GM04503 (cell line): ENCODE measurements at regions not wholly inside any gene's neighbourhood (a gene's known extent, or its start where the extent isn't known, plus 50 kb on each side); places are given as distances from the start of the nearest gene placed in this dataset.
"Not testable (repeated sequence)": the region's sequence is repeated elsewhere in the genome, so short reads cannot be mapped to it uniquely, and the experiment has no call there.

Experiments used
- DNase-seq: peaks from one replicate; pipeline ENCODE4 v3.0.0-alpha.2; 2012; ENCODE audit warnings: low read depth

DNA sequence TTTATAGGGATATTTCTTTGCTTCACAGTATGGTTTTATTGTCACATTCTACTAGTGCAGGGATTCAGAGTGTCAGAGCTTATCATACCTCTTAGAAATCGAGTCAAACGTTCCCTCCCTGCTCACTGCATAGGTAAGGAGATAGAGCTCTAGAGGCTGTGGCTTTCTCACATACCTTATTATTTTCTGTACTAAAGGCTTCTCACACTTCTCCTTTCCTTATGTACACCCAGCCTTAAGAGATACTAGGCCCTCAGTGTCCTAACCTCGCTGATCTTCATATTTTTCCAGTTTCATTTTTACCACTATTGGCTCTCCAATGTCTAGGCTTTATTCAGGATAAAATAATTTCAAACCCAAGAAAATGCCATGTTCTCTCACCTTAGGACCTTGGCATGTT lies 297.3 kb upstream of the RIOK2 start:
- DNase-seq: no peak

DNA sequence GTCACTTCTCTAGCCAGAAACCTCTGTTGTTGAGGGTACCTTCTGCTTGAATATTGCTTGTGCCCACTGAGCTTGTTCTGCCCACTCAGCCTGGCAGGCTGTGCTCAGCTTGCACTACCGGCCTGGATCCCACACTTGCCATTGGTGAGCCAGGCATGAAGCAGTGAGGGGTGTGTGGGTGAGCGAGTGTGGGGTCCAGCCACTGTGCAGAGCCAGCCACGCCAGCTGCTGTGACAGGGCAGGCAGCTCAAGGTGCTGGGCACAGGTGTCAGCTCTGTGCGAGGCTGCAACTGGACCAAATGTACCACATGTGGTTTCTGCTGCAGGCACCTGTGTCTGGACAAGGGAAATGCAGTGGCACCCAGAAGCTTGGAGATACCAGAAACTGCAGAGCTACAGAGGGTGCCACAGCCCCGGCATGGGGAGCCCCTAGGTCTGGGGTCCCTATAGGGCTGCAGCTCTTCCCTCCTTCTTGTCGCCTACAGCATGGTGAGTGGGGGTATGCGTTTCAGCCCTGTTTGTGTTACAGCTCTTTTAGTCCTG lies 305.1 kb upstream of the RIOK2 start:
- DNase-seq: no peak

DNA sequence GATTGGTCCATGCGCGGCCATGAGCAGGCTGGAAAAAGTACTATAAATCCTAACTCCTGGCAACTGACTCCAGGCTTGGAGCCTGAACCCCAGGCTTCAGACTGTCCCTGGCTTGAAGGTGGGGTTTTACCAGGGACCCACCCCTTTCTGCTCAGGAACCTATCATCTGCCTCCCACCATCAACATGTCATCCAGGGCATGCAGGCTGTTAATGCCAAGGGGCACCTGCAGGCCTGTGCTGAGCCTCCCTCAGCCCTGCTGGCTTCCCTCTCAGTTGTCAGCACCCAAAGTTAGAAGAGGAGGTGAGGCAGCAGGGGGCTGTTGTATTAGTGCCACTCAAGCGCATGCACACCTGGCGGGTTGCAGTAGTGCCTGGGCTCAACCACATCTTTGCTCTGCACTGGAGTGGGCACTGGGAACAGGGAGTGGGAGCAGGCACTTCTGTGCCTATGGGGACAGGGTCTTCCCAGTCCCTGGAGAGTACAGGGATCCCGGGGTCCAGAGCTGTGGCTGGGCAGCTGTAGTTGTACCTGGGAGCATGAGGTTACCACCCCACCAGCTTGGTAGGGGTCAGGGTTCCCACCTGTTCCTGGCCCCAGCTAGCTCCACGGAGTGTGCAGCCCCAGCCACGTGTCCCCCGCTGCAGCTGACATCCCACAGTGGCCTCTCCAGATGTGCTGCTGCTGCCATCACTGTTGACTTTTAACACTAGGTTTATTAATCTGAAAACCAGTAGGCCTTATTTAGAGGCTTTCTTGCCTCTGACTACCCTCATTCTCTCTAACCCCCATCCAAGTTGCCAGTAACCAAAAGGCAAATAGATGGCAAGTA lies 306.2 kb upstream of the RIOK2 start:
- no peak for DNase-seq

DNA sequence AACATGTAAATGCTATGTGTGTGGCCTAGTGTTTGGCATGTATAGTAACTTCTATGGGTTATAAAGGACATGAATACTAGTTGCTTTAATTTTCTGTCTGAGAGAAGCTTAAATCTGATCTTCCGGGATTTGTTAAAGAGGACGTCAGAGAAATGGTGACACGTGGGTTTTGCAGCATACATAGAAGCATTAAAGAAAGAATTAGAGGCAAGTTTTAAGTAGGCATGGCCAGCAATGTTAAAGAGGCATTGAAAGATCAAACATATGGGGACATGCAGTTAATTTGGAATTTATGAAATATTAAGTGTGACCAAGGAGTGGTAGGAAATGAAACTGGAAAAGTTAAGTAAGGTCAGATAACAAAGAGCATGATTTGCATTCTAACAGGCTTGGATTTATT lies 311.4 kb upstream of the RIOK2 start:
- DNase-seq: no peak

DNA sequence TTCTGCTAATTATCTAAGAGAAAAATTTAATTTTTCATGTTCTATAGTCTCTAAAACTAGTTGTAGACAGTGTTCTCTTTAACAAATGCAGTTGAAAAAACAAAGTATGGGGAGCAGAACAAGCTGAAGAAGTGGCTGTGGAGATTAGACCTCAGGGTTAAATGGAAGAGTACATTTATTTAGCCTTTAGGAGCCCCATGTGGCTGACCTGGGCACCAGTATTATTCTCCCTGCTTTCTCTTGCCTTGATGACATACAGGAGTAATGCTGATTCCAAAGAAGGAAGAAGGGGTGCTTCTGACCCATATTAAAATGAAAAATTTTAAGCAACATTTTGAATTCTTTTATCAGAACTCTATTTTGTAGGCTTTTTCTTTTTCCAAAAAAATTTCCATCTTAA lies 312.3 kb upstream of the RIOK2 start:
- DNase-seq: no peak

DNA sequence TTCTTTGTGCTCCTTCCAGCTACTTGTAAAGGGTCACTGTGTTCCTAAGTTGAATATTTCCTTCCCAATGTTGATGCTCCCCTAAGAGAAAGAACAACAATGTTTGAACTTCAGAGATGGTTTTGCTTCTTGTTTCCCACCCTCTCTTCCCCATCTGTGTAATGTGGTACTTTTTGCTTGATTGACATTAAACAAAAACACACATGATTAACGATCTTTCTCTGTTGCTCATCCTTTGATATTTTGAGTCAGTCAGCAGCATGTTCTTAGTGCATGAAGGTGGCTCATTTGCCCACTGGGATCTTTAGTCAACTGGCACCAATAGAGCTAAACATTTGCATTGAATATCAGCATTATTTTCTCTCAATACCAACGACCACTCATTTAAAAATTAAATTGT lies 313.0 kb upstream of the RIOK2 start:
- DNase-seq: no peak

DNA sequence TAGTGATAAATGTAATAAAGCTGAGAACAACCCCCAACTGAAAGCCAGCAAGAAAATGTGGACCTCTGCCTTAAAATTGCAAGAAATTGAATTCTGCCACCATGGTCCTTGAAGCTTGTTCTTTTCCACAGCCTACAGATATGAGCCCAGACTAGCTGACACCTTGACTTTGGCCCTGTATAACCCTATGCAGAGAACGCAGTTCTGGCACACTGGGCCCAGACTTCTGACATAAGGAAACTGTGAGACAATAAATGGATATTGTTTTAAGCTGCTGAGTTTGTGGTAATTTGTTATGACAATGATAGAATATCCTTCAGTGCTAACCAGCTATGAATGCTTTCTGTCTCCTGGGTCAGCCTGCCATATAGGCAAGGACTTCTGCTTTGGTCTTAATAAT lies 315.6 kb upstream of the RIOK2 start:
- DNase-seq: no peak

DNA sequence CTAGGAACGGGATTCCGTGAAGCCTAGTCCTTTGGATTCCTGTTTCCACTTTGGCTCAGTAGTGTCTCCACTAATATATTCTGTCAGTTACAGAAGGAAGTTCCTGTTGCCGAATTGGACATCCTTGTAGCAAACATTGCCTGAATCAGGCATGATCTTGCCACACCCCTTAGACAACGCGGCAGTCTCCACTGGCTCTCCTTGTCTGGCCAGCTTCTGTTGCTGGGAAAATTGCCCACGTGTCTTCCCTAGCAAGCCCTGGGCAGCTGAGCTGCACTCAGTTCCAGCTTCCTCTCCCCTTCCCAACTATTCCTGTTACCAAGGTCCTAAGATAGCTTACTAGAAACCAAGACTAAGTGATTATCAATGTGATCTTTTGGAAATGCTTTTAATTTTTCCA lies 316.6 kb upstream of the RIOK2 start:
- no peak for DNase-seq

DNA sequence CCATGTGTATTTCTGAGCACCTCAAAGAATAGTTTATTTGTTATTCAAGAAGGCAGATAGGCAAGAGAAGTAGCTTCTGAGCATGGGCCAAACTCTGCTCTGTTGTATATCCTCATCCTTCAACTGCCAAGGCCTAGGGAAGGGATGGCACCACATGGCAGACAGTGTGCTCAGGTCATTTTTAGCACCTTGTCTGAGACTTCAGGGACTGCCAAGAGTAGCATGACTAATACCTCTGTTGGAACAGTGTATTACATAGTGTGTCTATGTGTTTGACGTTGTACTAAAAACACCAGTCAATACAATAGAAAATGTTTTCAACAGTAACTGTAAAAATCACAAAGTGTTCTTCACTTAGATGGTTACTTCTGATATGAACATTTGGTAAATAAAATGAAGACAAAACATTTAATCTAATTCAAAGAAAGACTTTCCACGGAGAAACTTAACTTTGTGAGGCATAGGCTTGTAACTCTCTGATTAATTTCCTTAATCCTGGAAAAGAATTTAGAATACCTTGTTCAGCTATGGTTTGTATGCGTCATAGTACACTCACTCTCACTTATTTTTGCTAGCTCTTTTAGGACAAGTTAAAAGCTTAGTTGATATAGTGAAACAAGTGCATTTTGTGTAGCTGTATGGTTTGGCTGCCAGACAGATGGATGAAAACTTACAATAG lies 318.4 kb upstream of the RIOK2 start:
- no peak for DNase-seq

DNA sequence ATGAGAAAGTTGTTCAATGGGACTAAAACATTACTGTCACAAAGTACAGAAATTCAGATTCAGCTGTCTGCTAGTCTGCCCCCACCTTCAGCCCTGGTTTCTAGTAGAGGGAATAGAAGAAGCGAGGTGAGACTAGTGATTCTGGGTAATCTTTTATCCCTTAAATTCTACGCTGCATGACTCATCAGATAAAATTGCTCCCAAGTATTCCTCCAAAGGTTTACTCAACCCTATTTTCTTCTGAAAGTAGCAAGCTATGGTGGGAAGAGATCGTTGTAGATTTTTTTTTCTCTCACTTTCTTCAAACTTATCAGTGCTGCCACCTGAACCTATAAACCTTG lies 318.9 kb upstream of the RIOK2 start:
- DNase-seq: no peak

DNA sequence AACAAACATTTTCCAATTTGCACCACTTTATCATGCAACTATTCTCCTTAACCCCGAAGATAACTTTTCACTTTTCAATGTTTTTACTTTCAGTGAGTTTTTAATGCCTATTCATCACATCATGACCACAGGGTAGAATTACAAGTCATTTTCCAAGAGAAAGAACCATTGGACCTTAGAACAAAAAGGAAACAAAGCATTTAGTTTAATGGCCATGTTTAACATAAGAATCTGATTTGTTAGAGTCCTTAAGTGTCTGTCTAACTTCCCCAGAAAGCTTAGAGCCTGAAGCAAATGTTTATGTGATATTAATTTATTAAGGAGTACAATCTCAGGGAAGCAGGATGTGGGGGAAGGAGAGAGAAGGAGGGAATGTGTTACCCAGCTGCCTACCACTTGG lies 325.8 kb upstream of the RIOK2 start:
- DNase-seq: no peak

DNA sequence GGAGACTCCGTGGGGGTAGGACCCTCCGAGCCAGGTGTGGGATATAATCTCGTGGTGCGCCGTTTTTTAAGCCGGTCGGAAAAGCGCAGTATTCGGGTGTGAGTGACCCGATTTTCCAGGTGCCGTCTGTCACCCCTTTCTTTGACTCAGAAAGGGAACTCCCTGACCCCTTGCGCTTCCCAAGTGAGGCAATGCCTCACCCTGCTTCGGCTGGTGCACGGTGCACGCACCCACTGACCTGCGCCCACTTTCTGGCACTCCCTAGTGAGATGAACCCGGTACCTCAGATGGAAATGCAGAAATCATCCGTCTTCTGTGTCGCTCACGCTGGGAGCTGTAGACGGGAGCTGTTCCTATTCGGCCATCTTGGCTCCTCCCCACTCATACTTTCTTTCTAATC lies 336.5 kb upstream of the RIOK2 start:
- not testable (repeated sequence) for DNase-seq

DNA sequence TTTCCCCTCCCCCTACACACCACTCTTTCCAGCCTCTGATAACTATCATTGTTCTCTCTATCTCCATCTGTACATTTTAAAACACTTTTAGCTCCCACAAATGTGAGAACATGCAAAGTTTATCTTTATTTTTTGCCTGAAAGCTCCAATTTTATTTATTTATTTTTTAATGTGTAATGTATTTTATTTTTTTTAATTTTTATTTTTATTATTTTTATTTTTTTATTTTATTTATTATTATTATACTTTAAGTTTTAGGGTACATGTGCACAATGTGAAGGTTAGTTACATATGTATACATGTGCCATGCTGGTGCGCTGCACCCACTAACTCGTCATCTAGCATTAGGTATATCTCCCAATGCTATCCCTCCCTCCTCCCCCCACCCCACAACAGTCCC lies 340.3 kb upstream of the RIOK2 start:
- not testable (repeated sequence) for DNase-seq

DNA sequence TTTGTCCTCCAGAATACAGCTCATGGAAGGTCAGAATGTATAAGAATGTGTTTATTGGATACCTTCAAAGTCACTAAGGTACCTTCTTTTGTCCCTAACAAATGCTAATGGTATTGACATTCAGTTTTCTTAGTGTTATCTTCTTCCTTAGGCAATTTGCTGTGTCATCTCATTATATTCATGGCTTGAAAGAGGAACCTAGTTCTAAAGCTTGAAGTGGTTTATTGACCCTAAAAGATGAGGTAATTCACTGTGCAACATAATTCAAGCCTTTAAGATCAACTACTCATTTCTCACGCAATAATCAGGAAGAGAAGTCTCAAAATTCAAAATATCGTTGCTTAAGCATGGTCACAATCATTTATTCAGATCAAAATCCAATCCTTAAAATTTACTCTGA lies 342.7 kb upstream of the RIOK2 start:
- DNase-seq: no peak

DNA sequence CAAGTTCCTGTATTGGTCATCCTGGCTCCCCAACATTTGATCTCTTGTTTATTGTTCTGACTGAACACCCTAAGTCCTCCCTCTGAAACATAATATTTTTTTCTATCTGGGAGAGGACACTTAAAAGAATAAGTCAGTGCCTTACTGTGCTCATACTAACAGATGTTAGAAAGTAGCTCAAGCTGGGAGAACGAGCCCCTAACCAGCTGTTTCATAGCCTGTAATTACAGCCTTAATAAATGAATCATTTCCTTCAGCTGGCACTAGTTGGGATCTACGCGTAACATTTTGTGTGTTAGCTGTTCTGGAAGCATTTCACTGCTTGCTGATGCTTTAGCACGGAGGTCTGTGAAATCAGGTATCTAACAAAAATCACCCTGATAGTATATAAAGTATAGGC lies 345.9 kb upstream of the RIOK2 start:
- DNase-seq: no peak

DNA sequence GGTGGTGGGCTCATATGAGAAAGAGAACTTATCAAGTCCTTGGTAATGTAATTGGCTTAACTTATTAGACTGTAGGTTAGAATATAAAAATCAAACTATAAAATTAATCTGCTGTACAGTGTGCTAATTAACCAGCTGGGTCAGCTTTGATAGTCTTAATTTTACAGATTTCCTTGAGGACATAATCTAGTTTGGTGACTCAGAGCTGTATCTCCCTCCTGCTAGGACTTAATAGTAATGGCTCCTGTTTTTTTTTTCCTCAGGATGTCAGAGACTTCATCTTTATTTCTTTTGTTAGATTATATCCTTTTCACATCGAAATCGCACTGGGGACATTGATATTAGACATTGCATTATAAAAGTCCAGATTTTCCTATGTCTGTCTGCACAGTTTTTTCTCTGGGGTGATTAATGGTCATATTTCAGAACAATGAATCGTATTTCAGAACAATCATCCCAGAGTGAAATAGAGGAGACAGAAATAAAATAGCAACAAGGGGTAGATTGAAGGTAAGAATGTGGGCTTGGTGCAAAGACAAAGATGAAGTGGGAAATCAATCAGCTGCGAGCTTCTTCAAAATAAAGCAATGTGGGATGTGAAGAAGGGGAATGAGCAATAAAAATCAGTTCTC lies 346.4 kb upstream of the RIOK2 start:
- no peak for DNase-seq

DNA sequence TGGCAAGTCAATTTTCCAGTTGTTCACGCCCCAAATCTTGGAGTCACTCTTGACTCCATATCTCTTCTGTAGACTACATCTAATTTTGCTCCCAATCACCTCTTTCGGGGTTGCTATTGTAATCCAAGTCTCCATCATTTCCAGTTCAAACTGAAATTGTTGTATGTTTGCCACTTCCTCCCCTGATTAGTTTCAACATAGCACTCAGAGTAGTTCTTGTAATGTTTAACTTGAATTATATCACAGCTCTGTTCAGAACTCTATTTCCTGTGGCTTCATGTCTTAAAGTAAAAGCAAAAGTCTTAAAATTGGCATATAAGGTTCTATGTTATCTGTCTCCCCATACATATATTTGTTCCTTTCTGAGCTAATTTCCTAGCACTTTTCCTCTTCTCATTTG lies 348.5 kb upstream of the RIOK2 start:
- DNase-seq: no peak

DNA sequence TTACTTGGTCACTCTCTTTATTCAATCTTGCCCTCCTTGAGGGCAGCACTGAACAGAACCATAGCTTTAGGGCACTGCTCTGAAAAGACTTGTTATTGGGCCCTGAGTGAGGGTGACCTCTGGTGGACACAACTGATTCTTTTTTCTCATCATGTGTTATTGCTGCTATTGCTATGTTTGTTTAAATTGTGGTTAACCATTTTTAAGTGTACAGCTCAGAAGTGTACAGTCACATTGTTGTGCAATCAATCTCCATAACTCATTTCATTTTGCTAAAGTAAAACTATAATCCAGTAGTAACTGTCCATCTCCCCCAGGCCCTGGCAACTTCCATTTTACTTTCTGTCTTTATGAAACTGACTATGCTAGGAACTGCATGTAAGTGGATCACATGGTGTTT lies 351.1 kb upstream of the RIOK2 start:
- peak; percentile 67 for DNase-seq

DNA sequence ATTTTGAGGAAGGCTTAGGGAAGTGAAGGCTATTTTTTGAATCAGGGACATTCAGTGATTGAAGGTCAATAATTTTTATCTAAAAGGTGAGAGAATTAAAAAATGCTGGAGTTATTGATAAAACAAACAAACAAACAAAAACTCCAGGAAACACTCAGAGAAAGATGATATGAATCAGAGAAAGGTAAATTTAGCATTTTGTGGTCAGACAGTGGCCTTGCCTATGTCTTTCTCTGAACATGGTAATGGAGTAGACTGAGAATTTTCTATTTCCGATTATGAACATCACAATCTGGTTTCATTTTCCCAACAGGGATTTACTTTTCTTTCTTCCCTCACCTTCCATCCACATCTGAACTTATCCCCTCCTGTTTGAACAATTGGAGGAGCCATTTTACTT lies 353.6 kb upstream of the RIOK2 start:
- DNase-seq: no peak

DNA sequence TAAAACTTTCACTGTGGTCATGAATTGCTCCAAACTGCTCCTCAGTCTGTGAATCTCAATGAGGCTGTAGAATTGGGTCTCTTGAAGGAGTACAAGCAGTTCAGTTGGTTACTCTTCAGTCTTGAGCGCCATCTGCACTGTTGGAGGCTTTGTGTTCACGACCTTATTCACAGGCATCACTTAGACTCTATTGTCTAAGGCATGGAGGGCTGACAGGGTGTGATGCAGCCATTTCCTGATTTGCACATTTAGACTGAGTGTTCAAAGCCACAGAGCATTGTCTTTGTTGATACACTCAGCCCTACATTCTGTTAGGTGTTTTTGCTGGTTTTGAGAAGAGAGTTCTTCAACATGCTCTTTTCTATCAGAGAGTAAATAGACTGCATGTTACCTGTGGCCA lies 355.9 kb upstream of the RIOK2 start:
- no peak for DNase-seq

DNA sequence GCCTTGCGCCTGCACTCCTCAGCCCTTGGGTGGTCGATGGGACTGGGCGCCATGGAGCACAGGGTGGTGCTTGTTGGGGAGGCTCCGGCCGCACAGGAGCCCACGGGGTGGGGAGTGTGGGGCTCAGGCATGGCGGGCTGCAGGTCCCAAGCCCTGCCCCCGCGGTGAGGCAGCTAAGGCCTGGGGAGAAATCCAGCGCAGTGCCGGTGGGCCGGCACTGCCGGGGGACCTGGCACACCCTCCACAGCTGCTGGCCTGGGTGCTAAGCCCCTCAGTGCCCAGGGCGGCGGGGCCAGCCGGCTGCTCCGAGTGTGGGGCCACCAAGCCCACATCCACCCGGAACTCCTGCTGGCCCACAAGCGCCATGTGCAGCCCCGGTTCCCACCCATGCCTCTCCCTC lies 358.8 kb upstream of the RIOK2 start:
- DNase-seq: no peak

DNA sequence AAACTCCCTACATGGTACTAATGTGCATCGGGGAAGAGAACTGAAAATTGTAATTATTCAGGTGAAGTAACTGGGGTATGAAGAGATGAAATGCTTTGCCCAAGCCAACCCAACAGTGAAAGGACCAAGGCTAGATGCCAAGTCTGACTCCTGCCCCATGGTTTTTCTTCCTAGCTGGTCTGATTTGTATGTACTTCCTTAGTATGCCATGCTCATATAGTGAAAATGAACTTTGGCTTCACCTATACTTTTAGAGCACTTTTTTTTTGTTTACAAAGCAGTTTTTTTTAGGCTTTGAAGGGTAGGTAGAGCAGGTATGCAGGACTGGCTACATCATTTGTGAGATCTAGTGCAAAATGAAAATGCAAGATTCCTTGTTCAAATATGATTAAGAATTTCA lies 359.4 kb upstream of the RIOK2 start:
- DNase-seq: no peak

DNA sequence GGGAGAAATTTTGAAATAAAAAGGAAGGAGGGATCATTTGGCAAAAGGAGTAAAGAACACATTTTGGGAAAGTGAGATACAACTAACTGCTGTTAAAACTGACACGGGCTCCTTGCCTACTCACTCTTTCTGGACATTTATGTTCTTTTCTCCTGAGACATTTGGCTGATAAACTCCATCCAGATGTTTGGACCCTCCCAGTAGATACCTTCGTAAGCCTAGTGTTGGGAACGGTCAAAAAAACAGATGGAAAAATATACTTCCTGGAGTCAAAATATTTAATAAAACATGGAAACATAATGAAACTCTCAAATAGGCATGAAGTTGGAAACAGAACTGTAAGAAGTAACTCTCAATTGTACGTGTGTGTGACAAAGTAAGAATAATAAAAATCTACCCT lies 360.1 kb upstream of the RIOK2 start:
- DNase-seq: no peak
